C4-2B (cell line): ENCODE measurements at regions not wholly inside any gene's neighbourhood (a gene's known extent, or its start where the extent isn't known, plus 50 kb on each side); places are given as distances from the start of the nearest gene placed in this dataset.

Experiments used
- CTCF ChIP-seq: fragments of 450-650 bp; conservative IDR thresholded peaks from 2 replicates; pipeline ENCODE4 v1.5.1; 2017; ENCODE audit warnings: mild to moderate bottlenecking
- ZFX ChIP-seq: fragments of 450-650 bp; IDR thresholded peaks from 2 replicates; pipeline ENCODE4 v1.6.1; 2017

- no peak for TF ChIP-seq CTCF
- TF ChIP-seq ZFX, result no peak
Measured at GRCh38 chr7:119733127-119733879, 539.7 kb upstream of the KCND2 start.
